NCI-H1105 treated with DMSO at 0.1 percent for 48 hours (cell line): ENCODE measurements at regions not wholly inside any gene's neighbourhood (a gene's known extent, or its start where the extent isn't known, plus 50 kb on each side); places are given as distances from the start of the nearest gene placed in this dataset.

ENCODE experiments used
- DNase-seq: peaks from one replicate; lab custom pipeline; 2025; lab: John Stamatoyannopoulos, UW

DNA sequence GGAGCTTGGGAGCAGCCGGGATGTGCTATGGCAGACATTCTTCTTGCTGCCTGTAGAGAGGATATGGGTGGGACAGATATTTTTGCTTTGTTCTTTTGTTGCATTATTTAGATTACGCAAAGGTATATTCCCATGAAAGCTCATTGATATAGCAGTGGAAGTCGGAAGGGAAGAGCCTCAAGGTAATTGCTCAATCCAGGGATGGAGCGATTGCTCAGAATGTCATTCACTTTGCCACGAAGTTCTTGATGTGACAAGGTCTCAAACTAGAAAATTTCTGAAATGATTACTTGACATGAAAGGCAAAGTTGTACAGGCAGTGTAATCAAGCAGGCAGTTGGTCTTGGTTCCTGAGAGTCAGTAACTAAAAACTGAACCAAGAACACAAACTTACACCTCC, 615.6 kb upstream of the CDH4 start:
- DNase-seq, result no peak

DNA sequence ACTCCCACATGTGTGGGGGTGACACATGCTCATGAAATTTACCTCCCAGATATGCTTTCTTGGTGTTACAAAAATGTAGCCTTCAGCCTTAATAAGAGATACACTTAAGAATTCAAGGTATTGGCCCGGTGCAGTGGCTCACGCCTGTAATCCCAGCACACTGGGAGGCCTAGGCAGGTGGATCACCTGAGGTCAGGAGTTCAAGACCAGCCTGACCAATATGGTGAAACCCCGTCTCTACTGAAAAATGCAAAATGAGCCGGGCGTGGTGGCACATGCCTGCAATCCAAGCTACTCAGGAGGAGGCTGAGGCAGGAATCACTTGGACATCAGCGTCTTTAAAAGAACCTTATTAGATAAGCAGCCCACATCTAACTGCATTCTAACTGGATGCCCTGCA, 614.3 kb upstream of the CDH4 start:
- DNase-seq, result no peak

DNA sequence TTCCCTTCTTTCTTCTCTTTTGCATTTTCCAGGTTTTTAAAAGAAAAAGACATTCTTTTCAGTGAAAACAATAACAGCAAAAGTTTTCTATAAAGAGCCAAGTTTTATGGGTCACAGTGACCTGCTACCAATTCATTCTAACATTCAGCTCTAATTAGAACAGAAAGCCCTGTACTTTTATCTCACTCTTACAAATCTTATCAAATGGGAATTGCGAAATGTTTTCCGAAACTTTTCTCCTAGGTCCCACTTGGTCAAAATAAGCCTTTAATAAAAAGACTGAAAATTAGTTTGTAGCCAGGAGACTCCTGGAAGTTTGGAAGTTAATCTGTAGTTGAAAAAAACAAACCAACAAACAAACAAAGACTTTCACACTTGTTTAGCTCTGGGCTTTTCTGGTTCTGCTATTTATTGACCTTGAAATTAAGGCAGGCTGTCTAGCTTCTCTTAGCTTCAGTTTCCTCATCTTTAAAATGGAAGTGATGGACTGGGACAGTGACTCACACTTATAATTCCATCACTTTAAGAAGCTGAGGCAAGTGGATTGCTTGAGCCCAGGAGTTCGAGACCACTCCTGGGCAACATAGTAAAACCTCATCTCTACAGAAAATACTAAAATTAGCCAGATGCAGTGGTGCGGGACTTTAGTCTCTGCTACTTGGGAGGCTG, 613.5 kb upstream of the CDH4 start:
- no peak for DNase-seq

DNA sequence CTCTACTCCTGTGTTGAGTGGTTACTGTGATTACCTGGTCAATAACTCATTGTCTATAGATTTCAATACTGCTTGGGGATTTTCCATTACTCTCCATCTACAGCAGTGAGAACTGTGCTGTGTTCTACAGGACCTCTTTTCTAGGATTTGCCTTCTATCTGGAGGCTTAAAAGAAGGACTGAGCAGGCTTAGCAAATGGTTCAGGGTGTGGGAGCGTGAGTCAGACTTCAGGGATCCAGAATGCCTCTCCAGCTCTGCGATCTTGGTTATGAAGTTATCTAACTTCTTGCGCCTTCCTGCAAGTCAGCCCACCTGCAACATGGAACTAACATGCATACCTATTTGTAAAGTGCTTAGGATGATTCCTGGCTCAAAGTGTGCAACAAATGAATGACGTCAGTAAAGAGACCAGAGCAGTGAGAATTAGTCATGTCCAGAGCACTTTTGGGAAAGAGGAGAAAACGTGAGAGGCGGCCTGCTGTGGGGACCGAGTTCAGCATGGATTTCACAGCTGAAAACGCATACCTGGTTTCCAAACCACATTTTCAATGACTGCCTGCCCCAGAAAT, 610.1 kb upstream of the CDH4 start:
- no peak for DNase-seq

DNA sequence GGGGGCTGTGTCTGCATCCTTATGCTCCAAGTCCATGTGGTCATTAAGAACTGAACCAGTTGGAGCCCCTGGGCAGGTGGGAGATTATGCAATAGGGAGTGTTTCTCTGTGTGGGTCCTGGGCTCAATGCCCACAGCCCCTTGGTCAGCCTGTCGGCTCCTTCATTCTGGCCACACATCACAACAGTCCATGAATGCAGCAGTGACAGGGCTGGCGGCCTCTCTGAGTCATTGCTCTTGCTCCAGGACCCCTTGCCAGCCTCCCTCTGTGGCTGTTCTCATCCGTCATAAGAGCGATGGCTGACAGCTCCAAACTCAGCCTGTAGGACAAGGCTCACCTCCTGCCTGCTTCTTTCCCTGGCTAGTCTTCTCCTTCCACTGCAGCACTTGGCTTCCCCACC, 609.5 kb upstream of the CDH4 start:
- no peak for DNase-seq

DNA sequence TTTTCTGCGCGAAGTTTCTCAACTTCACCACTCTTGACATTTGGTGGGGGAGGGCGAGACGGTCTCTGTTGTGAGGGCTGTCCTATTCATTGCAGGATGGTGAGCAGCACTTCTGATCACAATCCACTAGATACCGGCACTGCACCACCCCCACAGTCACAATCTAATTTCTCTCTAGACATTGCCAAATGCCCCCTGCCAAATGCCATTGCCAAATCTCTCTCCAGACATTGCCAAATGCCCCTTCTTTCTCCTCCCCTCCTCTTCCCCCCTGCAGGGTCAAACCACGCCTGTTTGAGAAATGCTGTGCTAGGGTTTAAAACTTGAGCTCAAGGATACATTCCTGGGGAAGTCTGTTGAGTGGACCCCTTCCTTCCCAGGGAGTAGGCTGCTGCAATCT, 603.5 kb upstream of the CDH4 start:
- DNase-seq, result no peak

DNA sequence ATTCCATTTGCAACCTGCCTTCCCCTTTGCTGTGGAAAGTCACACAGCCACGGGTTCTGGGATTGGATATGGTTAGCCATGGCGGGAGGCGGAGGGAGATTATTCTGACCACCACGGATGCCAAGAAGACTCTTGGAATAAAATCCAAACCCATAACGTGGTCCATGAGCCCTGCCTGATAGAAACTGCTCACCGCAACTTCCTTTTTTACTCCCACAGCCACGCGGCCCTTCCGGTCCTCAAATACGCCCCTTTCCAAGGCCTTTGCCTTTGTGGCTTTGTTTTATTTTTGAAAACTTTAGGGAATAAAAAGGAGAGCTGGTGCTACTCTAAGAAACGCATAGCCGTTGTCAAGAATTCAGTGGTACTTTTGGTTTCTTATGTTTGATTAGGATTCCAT, 602.5 kb upstream of the CDH4 start:
- no peak for DNase-seq

DNA sequence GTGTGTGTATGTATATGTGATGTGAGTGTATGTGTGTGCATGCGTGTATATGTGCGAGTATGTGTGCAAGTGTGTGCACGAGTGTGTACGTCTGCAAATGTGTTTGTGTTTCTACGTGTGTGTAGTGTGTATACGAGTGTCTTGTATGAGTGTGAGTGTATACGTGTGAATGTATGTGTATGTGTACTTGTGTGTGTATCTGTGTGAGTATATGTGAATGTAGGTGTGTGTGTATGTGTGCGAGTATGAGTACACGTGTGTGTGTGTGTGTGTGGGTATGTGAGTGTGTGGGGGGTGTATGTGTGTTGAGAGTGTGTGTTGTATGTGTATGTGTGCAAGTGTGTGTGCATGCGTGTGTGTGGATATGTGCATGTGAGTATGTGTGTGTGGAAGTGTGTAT, 602.0 kb upstream of the CDH4 start:
- no peak for DNase-seq

DNA sequence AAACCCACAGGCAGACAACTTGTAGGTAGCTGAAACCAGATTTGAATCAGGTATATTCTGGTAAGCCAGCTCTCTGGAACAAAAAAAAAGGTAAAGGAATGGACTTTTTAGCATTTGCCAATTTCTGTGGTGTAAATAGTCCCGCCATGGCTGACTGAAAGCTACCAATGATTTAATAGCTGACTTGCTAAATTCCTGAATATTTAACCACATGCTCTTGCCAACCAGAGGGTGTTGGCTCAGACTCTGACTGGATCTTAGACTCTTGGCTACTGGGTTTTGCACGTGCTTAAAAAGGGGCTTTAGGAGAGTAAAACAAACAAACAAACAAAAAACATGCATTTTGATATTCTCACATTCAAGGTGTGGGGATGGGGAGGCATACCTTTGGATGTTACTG, 600.0 kb upstream of the CDH4 start:
- no peak for DNase-seq

DNA sequence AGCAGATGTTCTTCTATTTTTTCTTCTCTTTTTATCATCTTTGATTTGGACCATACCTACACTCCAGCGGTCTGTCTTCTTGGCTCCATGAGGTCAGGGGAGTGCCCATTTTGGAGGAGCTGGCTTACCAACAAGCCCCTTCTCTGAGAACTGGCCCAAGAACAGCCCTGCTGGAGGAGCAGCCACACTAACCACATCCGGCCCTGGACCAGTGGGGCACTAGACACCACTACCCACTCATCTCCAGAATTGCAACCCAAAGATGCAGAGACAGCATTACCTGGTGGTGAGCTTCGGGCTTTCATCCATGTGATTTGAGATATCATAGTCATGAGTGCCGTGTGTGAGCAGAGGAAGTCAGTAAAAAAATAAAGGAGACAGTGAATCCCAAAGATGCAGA, 599.4 kb upstream of the CDH4 start:
- DNase-seq, result no peak

DNA sequence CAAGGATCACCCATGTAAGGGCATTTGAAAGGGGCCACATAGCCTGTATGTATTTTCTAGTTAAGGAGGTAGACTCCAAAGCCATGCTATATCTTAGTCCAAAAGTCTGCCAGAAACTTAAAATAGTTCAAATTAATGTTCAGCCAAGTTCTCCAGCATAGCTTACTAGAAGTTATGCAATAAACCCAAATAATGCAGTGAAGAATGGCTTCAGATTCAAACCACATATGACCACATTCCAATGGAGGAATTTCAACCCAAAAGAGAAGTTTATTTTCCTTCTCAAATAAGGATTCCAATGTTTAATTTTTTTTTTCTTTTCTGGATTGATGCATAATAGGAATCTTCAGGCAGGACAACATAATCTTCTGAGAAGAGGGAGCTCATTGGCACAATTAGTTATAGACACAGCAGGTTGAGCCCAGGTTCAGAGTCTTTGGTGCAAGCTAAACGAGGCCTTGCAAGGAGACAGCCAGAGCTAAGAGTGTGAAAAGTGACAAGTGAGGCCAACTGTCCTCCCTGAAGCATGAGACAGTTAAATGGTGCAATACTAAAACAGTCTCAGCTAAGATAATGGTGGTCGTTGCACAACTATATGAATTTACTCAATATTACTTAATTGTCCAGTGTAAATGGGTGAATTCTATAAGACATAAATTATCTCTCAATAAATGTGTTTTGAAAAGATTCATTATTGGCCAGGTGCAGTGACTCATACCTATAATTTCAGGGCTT, 598.8 kb upstream of the CDH4 start:
- no peak for DNase-seq

DNA sequence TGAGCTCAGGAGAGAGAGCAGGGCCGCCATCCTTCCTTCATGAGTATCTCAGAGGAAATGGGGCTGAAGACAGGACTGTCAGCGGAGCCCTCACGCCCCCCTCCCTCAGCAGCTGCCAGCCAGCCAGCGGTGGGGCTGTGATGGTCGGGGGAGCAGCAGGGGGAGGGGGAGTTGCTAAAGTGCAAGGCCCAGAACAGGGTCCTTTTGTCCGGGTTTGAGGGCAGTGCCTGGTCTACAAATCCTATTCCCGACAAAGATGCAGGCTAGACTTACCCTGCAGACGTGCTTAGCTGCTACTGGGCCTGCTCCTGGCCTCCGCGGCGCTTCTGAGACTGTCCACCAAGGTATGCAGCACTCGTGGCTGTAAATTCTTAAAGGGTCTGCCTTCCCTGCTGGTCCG, 593.4 kb upstream of the CDH4 start:
- no peak for DNase-seq

DNA sequence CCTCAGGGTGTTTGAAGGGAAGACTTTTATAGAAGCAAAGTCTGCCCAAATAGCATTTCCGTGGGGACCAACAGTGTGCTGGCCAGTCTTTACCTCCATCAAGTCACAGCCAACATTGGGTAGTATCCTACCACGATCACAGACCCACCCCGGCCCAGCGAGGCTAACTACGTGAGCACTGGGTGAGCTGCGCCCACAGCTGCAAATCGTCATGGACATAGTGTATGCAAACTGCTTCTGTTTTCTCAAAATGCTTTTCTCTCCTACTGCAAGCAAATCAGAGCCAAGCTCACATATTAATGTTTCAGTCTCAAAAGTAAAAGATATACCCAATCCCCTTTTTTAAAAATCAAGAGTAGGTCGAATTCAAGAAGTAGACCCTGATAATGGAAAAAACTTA, 592.8 kb upstream of the CDH4 start:
- no peak for DNase-seq

DNA sequence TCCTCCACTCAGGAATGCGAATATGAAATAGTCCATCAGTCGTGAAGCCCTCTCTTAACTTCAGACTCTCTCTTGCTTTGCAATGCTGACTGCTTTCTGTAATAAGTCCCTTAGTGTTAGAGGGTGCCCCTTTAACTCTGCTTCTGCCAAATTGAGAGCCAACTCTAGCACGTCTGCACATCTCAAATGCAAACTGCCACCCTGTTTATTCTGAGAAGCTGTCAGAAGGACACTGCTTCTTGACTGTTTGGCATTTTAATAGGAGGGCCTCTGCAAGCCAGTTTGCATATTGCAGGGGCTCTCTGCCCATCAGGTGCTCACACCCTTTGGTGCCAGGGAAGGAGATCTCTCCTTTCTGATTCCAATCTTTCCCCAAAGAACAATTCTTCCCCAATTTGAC, 589.8 kb upstream of the CDH4 start:
- no peak for DNase-seq

DNA sequence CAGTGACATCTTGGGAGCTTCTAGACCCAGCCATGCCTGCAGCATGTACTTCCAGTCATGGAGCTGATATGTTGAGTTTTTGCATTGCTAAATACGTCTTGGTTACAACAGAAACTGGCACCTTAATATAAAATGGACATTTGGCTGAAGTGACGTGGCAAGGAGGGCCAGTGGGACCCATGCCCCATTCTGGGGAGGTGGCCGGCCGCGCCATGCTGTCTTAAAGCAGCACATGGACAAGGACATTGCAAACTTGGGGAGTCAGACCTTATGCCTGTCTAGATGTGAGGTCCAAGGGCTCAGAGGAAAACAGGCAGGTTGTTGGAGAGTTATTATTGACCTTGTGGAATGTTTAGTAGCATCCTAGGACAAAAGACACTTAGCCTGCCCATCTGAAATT, 588.0 kb upstream of the CDH4 start:
- DNase-seq, result no peak

DNA sequence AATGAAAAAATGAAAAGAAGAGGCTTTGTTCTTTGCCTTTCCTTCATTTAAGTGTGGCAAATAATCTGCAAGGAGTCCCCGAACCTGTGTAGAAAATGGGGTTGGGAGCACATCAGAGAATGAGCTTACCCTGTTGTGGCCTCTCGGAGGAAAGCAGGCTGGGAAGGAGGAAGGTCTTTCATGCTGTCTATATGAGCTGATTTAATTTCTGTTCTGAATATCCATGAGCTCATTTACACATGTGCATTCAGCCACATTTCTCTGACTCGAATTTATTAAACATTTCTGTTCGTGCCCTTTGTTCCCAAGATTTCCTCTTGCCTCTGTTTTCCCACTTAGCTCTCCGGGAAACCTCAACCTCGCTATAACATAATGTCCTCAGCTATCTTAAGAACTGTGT, 584.4 kb upstream of the CDH4 start:
- no peak for DNase-seq

DNA sequence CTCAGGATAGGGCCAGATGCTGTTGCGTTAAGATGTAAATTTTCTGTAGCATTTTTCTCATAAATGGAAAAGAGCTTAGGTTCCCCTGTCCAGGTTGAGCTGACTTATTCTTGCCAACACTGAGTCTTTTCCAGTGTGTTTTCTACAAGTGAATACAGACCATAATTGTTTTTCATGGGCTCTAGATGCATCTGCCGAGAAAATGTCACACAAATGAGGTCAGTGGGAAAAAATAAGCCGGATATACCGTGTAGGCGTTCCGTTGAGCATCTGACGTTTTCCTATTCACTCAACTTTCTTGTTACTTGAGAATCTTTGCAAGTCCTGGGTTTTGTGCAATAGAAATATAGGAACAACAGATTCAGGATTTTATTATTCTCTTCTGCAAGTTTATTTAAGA, 582.9 kb upstream of the CDH4 start:
- no peak for DNase-seq

DNA sequence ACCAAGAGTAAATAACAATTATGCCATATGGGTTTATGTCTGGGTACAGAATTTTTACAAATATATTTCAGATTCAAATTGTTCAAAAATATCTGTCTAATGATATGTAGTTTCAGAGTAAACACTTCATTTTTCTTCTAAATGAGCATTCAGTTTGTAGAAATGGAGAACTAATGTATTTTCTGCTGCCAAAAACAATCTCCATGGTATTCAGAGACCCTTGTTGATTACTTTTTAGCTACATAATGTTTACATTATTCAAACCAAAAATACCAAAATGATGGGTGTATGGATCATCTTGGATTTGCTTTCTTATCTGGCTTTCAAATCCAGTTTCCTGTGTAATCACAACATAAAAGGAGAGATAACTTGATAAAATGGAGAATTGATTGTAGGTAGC, 576.0 kb upstream of the CDH4 start:
- DNase-seq, result no peak

DNA sequence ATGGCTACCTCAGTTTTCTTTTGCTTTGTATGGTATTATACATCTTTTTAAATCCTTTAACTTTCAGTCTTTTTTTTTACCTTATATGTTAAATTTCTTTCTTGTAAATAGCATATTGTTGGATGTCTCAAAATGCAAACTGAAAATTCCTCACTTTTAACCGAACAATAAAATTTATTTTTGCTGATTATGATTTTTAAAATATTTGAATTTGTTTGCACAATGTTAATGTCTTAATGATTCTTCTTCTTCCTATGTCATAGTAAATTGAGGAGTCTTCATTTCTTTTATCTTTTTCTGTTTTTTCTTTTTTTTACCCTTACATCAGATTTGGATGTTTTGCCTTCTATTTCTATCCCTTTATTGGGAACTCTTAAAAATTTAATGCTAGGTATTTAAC, 574.2 kb upstream of the CDH4 start:
- no peak for DNase-seq

DNA sequence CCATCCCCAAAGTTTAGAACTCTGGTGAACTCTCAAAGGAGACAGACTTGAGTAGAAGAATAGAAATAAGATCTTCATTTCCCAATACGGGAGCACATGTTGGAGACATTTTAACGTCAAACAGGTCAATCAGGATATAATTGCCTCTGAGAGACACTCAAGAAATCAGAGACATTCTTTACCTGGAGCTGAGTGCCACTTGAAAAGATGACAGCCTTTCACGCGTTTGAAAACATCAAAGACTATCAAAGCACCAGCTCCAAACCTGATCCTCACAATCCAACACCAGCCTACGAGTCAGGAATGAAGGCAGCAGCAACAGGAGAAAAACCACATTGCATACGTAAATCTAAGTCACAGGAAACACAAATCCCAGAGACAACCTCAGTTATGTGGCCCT, 571.5 kb upstream of the CDH4 start:
- DNase-seq, result no peak

DNA sequence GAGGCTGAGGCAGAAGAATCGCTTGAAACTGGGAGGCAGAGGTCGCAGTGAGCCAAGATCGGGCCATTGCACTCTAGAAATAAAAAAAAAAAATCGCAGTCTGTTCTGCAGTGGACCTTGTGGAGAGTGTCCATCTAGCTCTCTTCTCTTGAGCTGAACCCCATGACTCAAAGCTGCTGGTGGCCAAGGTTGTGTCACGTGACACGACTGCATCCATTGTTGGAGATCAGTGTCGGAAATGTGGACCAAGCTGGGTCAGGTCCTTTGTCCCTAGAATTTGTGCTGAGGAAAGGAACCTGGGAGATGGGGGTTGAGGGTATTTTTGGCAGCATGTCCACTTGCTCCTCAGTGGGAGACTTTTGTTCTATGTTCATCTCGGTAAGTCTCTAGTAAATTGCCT, 564.8 kb upstream of the CDH4 start:
- no peak for DNase-seq

DNA sequence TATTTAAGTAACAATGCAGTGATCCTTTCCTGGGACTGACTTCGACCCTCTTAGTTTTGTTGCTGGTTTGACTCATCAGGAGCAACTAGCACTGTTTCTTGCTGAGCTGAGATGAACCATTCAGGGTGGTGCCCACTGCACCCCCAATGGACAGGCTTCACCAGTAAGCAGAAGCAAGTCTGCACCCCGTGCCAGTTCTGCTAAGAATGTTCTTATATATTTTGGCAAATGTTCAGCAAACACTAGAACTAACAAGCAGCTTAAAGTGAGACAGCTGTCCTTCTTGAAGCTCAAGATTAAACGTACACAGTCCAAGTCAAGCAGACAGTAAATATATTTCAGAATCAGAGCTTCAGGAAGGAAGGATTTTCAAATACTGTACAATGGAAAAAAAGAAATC, 561.3 kb upstream of the CDH4 start:
- peak; percentile 9 for DNase-seq

DNA sequence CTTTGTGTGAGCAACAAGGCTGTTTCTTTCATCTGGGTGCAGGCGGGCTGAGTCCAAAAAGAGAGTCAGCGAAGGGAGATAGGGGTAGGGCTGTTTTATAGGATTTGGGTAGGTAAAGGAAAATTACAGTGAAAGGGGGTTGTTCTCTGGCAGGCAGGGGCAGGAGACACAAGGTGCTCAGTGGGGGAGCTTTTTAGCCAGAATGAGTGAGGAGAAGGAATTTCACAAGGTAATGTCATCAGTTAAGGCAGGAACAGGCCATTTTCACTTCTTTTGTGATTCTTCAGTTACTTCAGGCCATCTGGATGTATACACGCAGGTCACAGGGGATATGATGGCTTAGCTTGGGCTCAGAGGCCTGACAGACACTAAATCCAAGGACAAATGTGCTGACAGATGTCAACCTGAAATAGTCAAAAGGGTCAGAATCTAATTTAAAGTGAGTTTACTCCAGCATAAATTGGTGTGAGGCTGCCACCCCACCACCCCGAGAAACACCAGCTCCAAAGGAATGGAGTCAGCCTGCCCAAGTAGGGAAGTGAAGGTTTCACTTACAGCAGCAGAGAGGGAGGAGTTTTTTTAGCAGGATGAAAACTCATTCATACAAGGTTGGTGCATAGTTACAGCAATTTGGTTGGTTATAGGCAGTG, 560.0 kb upstream of the CDH4 start:
- no peak for DNase-seq
